ENCODE measurements at regions not wholly inside any gene's neighbourhood (a gene's known extent, or its start where the extent isn't known, plus 50 kb on each side); places are given as distances from the start of the nearest gene placed in this dataset.
"Not testable (repeated sequence)": the region's sequence is repeated elsewhere in the genome, so short reads cannot be mapped to it uniquely, and the experiment has no call there.

DNA sequence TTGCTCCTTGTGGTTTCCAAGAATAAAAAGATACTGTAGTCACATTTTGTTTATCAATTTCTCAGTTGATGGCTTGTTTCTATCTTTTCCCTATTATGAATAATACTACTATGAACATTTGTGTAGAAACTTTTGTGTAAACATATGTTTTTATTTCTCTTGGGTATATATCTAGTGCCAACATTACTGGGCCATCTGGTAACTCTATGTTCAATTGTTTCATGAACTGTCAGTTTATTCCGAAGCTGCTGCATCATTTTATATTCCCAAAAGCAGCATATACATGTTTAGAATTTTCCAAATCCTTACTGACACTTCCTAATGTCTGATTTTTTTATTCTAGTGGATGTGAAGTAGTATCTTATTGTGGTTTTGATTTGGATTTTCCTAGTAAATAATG, 737.6 kb upstream of the TMEFF2 start:
- DNase-seq (ENCODE audit: low read depth) = no peak
- H3K4me3 ChIP-seq (ENCODE audit: low read length) = no peak overlapping the region
- TF ChIP-seq, protein P1, sequence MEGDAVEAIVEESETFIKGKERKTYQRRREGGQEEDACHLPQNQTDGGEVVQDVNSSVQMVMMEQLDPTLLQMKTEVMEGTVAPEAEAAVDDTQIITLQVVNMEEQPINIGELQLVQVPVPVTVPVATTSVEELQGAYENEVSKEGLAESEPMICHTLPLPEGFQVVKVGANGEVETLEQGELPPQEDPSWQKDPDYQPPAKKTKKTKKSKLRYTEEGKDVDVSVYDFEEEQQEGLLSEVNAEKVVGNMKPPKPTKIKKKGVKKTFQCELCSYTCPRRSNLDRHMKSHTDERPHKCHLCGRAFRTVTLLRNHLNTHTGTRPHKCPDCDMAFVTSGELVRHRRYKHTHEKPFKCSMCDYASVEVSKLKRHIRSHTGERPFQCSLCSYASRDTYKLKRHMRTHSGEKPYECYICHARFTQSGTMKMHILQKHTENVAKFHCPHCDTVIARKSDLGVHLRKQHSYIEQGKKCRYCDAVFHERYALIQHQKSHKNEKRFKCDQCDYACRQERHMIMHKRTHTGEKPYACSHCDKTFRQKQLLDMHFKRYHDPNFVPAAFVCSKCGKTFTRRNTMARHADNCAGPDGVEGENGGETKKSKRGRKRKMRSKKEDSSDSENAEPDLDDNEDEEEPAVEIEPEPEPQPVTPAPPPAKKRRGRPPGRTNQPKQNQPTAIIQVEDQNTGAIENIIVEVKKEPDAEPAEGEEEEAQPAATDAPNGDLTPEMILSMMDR (conservative IDR thresholded peaks at IDR 0.05; ENCODE audit: low read length) = no peak

GRCh38 chr2:192921631-192922030, 726.9 kb upstream of the TMEFF2 start:
- not testable (repeated sequence) for DNase-seq (ENCODE audit: low read depth); H3K4me3 ChIP-seq (ENCODE audit: low read length)

DNA sequence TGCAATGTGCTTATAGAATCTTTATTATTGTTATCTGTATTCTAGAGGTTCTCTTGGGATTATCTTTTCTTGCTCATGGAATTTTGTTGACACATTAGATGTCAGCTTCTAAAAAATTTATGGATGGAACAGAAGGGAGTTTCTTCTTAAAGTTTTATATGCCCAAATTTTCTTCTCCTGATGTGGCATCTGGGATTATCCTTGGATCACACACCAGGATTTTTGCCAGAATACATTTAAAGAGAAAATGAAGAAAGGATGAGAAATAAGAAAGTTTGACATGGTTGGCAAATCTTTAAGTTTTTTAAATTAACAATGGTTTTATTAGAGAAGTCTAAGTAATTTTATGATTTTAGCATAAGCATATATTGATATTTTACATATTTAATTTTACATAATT, 706.7 kb upstream of the TMEFF2 start:
- TF ChIP-seq, protein P1 (conservative IDR thresholded peaks at IDR 0.05; ENCODE audit: low read length) = no peak
- H3K4me3 ChIP-seq (ENCODE audit: low read length) = no peak overlapping the region
- no peak for DNase-seq (ENCODE audit: low read depth)

GRCh38 chr2:192899466-192899865, 704.7 kb upstream of the TMEFF2 start:
- no peak overlapping the region for H3K4me3 ChIP-seq (ENCODE audit: low read length)
- TF ChIP-seq, protein P1 (conservative IDR thresholded peaks at IDR 0.05; ENCODE audit: low read length) = no peak

GRCh38 chr2:192893976-192894375, 699.2 kb upstream of the TMEFF2 start:
- not testable (repeated sequence) for DNase-seq (ENCODE audit: low read depth)

More at GRCh38 chr2:192899466-192899865, 704.7 kb upstream of the TMEFF2 start:
- DNase-seq (ENCODE audit: low read depth) = no peak

DNA sequence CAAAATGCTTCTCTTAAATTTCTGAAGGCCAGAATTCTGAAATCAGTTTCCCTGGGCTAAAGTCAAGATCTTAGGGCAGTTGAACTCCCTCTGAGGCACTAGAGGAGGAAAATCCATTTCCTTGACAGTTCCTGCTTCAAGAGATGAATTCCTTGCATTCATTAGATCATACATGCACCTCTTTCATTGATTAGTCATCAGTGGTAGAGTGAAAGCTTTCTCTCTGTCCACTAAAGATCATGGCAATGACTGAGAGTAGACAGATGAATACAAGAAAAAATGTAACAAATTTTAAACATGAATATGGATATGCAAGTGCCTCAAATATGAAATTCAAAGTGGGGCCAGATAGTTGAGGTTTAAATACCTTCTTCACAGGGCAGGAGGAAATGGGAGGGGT, 693.4 kb upstream of the TMEFF2 start:
- DNase-seq (ENCODE audit: low read depth) = no peak
- TF ChIP-seq, protein P1 (conservative IDR thresholded peaks at IDR 0.05; ENCODE audit: low read length) = no peak
- H3K4me3 ChIP-seq (ENCODE audit: low read length) = no peak overlapping the region

More at GRCh38 chr2:192893976-192894375, 699.2 kb upstream of the TMEFF2 start:
- not testable (repeated sequence) for H3K4me3 ChIP-seq (ENCODE audit: low read length)

DNA sequence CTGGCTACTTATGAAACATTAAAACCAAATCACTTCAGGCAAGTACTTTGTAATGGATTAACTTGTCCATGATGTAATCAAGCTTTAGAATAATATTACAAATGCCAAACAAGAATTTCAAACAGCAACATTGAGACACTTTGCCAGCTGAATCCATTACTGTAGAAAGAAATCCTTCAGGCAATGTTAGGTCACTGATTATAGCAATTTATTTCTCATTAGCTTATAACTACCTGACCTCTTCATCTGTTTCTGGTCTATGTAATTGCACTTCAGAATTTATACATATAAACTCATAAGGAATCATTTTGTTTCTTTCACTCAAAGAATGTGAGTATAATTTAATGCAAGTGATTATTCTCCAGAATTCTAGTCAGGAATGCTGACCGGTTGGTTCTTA, 692.6 kb upstream of the TMEFF2 start:
- H3K4me3 ChIP-seq (ENCODE audit: low read length) = no peak overlapping the region
- TF ChIP-seq, protein P1 (conservative IDR thresholded peaks at IDR 0.05; ENCODE audit: low read length) = no peak
- no peak for DNase-seq (ENCODE audit: low read depth)

- no peak overlapping the region for H3K4me3 ChIP-seq (ENCODE audit: low read length)
- TF ChIP-seq, protein P1 (conservative IDR thresholded peaks at IDR 0.05; ENCODE audit: low read length) = no peak
- no peak for DNase-seq (ENCODE audit: low read depth)
Measured at GRCh38 chr2:192886636-192887035, 691.9 kb upstream of the TMEFF2 start.
